Peyer's patch (tissue), 4 donors: ENCODE measurements at regions not wholly inside any gene's neighbourhood (a gene's known extent, or its start where the extent isn't known, plus 50 kb on each side); places are given as distances from the start of the nearest gene placed in this dataset.

Experiments used
- POLR2A ChIP-seq, 2 donors: fragments of 450-650 bp; IDR thresholded peaks; one replicate each; pipeline ENCODE4 v1.5.1; 2017; ENCODE audit warnings: antibody characterized with exemption in 2 of 2, mild to moderate bottlenecking in 2 of 2, moderate library complexity in 2 of 2
- TF ChIP-seq, protein P1 (sequence below), 6 experiments: fragments of 450-650 bp in 4 of 6; fragments of 200-600 bp in 2 of 6; sonication (generic) in 1 of 6; IDR thresholded peaks; one replicate each; pipeline ENCODE4 v1.5.1; 2017 to 2019; ENCODE audit warnings: antibody characterized with exemption in 6 of 6, mild to moderate bottlenecking in 3 of 6, moderate library complexity in 1 of 6

DNA sequence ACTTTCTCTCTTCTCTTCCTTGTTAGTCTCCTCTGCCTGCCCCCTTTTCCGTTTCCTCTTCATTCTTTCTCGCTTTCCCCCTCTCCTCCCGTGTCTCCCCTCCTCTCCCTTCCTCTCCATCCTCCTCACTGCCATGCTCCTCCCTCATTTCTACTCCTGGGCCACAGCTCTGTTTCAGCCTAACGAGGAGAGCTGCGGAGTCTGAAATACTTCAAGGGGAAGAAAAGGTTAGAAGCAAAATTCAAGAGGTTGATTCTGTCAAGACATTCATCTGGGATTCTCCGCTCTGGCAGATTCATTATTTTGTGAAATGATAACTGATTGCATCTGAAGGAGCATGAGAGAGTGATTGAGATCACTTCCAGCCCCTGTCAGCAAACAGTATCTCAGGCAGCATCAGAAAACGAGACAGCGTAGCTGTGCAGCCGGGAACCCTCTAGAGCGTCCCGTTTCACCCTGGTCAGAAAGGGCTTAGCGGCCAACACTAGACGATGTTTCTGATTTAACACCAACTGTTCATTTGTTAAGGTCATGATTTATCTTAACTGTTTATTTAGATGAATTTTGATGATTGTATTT, 279.3 kb upstream of the B3GAT1 start:
- TF ChIP-seq, protein P1, sequence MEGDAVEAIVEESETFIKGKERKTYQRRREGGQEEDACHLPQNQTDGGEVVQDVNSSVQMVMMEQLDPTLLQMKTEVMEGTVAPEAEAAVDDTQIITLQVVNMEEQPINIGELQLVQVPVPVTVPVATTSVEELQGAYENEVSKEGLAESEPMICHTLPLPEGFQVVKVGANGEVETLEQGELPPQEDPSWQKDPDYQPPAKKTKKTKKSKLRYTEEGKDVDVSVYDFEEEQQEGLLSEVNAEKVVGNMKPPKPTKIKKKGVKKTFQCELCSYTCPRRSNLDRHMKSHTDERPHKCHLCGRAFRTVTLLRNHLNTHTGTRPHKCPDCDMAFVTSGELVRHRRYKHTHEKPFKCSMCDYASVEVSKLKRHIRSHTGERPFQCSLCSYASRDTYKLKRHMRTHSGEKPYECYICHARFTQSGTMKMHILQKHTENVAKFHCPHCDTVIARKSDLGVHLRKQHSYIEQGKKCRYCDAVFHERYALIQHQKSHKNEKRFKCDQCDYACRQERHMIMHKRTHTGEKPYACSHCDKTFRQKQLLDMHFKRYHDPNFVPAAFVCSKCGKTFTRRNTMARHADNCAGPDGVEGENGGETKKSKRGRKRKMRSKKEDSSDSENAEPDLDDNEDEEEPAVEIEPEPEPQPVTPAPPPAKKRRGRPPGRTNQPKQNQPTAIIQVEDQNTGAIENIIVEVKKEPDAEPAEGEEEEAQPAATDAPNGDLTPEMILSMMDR (IDR thresholded peaks at IDR 0.05) = no peak
- TF ChIP-seq POLR2A (IDR thresholded peaks at IDR 0.05) = no peak
